Neural progenitor cell (in vitro differentiated cells): ENCODE measurements at regions not wholly inside any gene's neighbourhood (a gene's known extent, or its start where the extent isn't known, plus 50 kb on each side); places are given as distances from the start of the nearest gene placed in this dataset.
A peak's percentile ranks its signal among the peaks of the same experiment; 100 is the strongest.

Experiments used
- DNase-seq: peaks from one replicate; pipeline ENCODE4 v3.0.0-alpha.2; 2016; ENCODE audit warnings: low spot score
- H2AFZ ChIP-seq: fragments of 200-600 bp; sonication (generic); replicated peaks from 2 replicates; pipeline ENCODE4 v1.6.1; 2016; ENCODE audit warnings: antibody characterized with exemption
- H3F3A ChIP-seq: fragments of 200-600 bp; sonication (generic); 2 replicates; pipeline ENCODE4 v1.6.1; 2016; ENCODE audit warnings: antibody characterized with exemption, low read depth
- H3K27ac ChIP-seq: fragments of 200-600 bp; sonication (generic); 2 replicates; pipeline ENCODE4 v1.5.1; 2016; ENCODE audit warnings: mild to moderate bottlenecking
- H3K27me3 ChIP-seq: fragments of 200-600 bp; sonication (generic); 2 replicates; pipeline ENCODE4 v1.6.1; 2016; ENCODE audit warnings: mild to moderate bottlenecking, moderate library complexity
- H3K36me3 ChIP-seq: fragments of 200-600 bp; sonication (generic); 2 replicates; pipeline ENCODE4 v1.5.1; 2016
- H3K4me1 ChIP-seq: fragments of 200-600 bp; sonication (generic); 2 replicates; pipeline ENCODE4 v1.6.1; 2016; ENCODE audit warnings: mixed run types
- H3K4me2 ChIP-seq: fragments of 200-600 bp; sonication (generic); 2 replicates; pipeline ENCODE4 v1.6.1; 2016
- H3K4me3 ChIP-seq: fragments of 200-600 bp; sonication (generic); 2 replicates; pipeline ENCODE4 v1.5.1; 2016
- H3K79me2 ChIP-seq: fragments of 200-600 bp; sonication (generic); 2 replicates; pipeline ENCODE4 v1.6.1; 2016; ENCODE audit warnings: low read depth
- H3K9ac ChIP-seq: fragments of 200-600 bp; sonication (generic); 2 replicates; pipeline ENCODE4 v1.6.1; 2016
- H3K9me3 ChIP-seq: fragments of 200-600 bp; sonication (generic); 2 replicates; pipeline ENCODE4 v1.5.1; 2016; ENCODE audit warnings: low read depth
- H4K20me1 ChIP-seq: fragments of 200-600 bp; sonication (generic); 2 replicates; pipeline ENCODE4 v1.6.1; 2016; ENCODE audit warnings: low read depth
- H3K27ac Mint-ChIP-seq: 3 replicates; pipeline ENCODE4 v1.8.0; 2021; ENCODE audit warnings: mixed read lengths
- H3K27me3 Mint-ChIP-seq: 2 replicates; pipeline ENCODE4 v1.8.0; 2022; ENCODE audit warnings: low read depth, mild to moderate bottlenecking, inconsistent platforms, moderate library complexity, mixed read lengths; ENCODE audit not compliant: insufficient read depth
- H3K36me3 Mint-ChIP-seq: 3 replicates; pipeline ENCODE4 v1.8.0; 2021; ENCODE audit warnings: mixed read lengths
- H3K4me1 Mint-ChIP-seq: 3 replicates; pipeline ENCODE4 v1.8.0; 2021; ENCODE audit warnings: mixed read lengths
- H3K4me3 Mint-ChIP-seq: 3 replicates; pipeline ENCODE4 v1.8.0; 2021; ENCODE audit warnings: mild to moderate bottlenecking, moderate library complexity, mixed read lengths
- H3K9me3 Mint-ChIP-seq: 3 replicates; pipeline ENCODE4 v1.8.0; 2020; ENCODE audit warnings: mixed read lengths
- CTCF ChIP-seq: fragments of 200-600 bp; sonication (generic); IDR thresholded peaks from 2 replicates; pipeline ENCODE4 v1.5.1; 2017; ENCODE audit warnings: antibody characterized with exemption, mild to moderate bottlenecking
- EZH2 ChIP-seq: fragments of 200-600 bp; sonication (generic); IDR thresholded peaks from 2 replicates; pipeline ENCODE4 v1.6.1; 2017; ENCODE audit warnings: antibody characterized with exemption, mild to moderate bottlenecking, moderate library complexity
- EZH2phosphoT487 ChIP-seq: fragments of 200-600 bp; sonication (generic); IDR thresholded peaks from 2 replicates; pipeline ENCODE4 v1.6.1; 2017; ENCODE audit warnings: antibody characterized with exemption

GRCh38 chr22:48353116-48353947 lies 1474.3 kb downstream of the BRD1 start:
- TF ChIP-seq CTCF (no peak), EZH2phosphoT487 (no peak), EZH2 (no peak)
- Histone ChIP-seq H2AFZ (no peak overlapping the region), H3K4me3 (no peak overlapping the region)

GRCh38 chr22:48352086-48352911 lies 1475.4 kb downstream of the BRD1 start:
- Histone ChIP-seq H3K9me3 (no peaks in the 10 kb centered on the region), H3K36me3 (no peaks in the 10 kb centered on the region), H3K9ac (no peak overlapping the region), H3K4me2 (no peak overlapping the region), H3K4me1 (peaks cover 31% of the 10 kb centered on the region), H3K27me3 (no peaks in the 10 kb centered on the region), H3K79me2 (no peaks in the 10 kb centered on the region), H3F3A (peaks cover 8% of the 10 kb centered on the region), H3K4me3 (no peak overlapping the region), H2AFZ (no peak overlapping the region), H4K20me1 (no peaks in the 10 kb centered on the region), H3K27ac (no peak overlapping the region)
- no peak overlapping the region for H3K4me3 Mint-ChIP-seq
- H3K4me1 Mint-ChIP-seq: peaks cover 18% of the 10 kb centered on the region
- no peak overlapping the region for H3K27ac Mint-ChIP-seq
- TF ChIP-seq CTCF: no peak
- no peak for TF ChIP-seq EZH2
- TF ChIP-seq EZH2phosphoT487: no peak
- no peaks in the 10 kb centered on the region for H3K36me3 Mint-ChIP-seq
- no peak for DNase-seq
- peaks cover 2% of the 10 kb centered on the region for H3K27me3 Mint-ChIP-seq
- H3K9me3 Mint-ChIP-seq: peaks cover 4% of the 10 kb centered on the region

More at GRCh38 chr22:48353116-48353947, 1474.3 kb downstream of the BRD1 start:
- Histone ChIP-seq H3K27ac (no peak overlapping the region), H3F3A (peaks cover 8% of the 10 kb centered on the region), H3K4me1 (peaks cover 33% of the 10 kb centered on the region), H3K9ac (no peak overlapping the region), H3K79me2 (no peaks in the 10 kb centered on the region), H4K20me1 (no peaks in the 10 kb centered on the region), H3K4me2 (no peak overlapping the region), H3K27me3 (no peaks in the 10 kb centered on the region), H3K36me3 (no peaks in the 10 kb centered on the region), H3K9me3 (no peaks in the 10 kb centered on the region)
- no peaks in the 10 kb centered on the region for H3K36me3 Mint-ChIP-seq
- peaks cover 4% of the 10 kb centered on the region for H3K9me3 Mint-ChIP-seq
- DNase-seq: no peak
- H3K27ac Mint-ChIP-seq: peak overlapping the region; percentile 16
- H3K27me3 Mint-ChIP-seq: peaks cover 2% of the 10 kb centered on the region
- no peak overlapping the region for H3K4me3 Mint-ChIP-seq
- peaks cover 20% of the 10 kb centered on the region for H3K4me1 Mint-ChIP-seq

- Mint-ChIP-seq H3K36me3 (no peaks in the 10 kb centered on the region), H3K4me3 (no peak overlapping the region), H3K27me3 (peaks cover 2% of the 10 kb centered on the region), H3K9me3 (peaks cover 2% of the 10 kb centered on the region), H3K27ac (no peak overlapping the region), H3K4me1 (peaks cover 12% of the 10 kb centered on the region)
- Histone ChIP-seq H4K20me1 (no peaks in the 10 kb centered on the region), H3K4me2 (no peak overlapping the region), H3F3A (peaks cover 8% of the 10 kb centered on the region), H3K27ac (no peak overlapping the region), H3K36me3 (no peaks in the 10 kb centered on the region), H3K4me1 (peaks cover 23% of the 10 kb centered on the region), H3K79me2 (no peaks in the 10 kb centered on the region), H3K9me3 (no peaks in the 10 kb centered on the region), H3K4me3 (no peak overlapping the region), H3K27me3 (no peaks in the 10 kb centered on the region), H2AFZ (no peak overlapping the region), H3K9ac (no peak overlapping the region)
- no peak for DNase-seq
- TF ChIP-seq EZH2 (no peak), EZH2phosphoT487 (no peak), CTCF (no peak)
Observed at GRCh38 chr22:48351376-48352085, 1476.1 kb downstream of the BRD1 start.
